Prostate gland (tissue), 2 donors: ENCODE measurements at regions not wholly inside any gene's neighbourhood (a gene's known extent, or its start where the extent isn't known, plus 50 kb on each side); places are given as distances from the start of the nearest gene placed in this dataset.

Experiments used
- DNase-seq: peaks from one replicate; pipeline ENCODE4 v3.0.0-alpha.2; 2019; ENCODE audit warnings: low spot score
- H3K27ac ChIP-seq, 2 donors: fragments of 200-600 bp; sonication (generic); 2 replicates each; pipeline ENCODE4 v1.5.1; 2017 to 2019
- H3K27me3 ChIP-seq: fragments of 200-600 bp; sonication (generic); replicated peaks from 2 replicates; pipeline ENCODE4 v1.5.1; 2019; ENCODE audit not compliant: insufficient read depth
- H3K36me3 ChIP-seq, 2 donors: fragments of 200-600 bp; sonication (generic); 1 replicate in 1 of 2; 2 replicates in 1 of 2; pipeline versions ENCODE4 v1.5.1 to v1.8.1; 2017 to 2019
- H3K4me1 ChIP-seq: fragments of 200-600 bp; sonication (generic); replicated peaks from 2 replicates; pipeline ENCODE4 v1.5.1; 2019
- H3K4me3 ChIP-seq, 2 donors: fragments of 200-600 bp; sonication (generic); 2 replicates each; pipeline ENCODE4 v1.5.1; 2017 to 2019
- H3K9me3 ChIP-seq: fragments of 200-600 bp; sonication (generic); 2 replicates; pipeline ENCODE4 v1.5.1; 2017
- POLR2A ChIP-seq: fragments of 450-650 bp; IDR thresholded peaks from one replicate; pipeline ENCODE4 v1.6.1; 2016; ENCODE audit warnings: antibody characterized with exemption, mild to moderate bottlenecking
- POLR2AphosphoS5 ChIP-seq: sonication (generic); formaldehyde crosslinking; IDR thresholded peaks from one replicate; pipeline ENCODE4 v1.6.1; 2017; ENCODE audit warnings: antibody characterized with exemption
- WGBS: methylation state at CpG from one replicate; pipeline ENCODE4 v1.1.5; 2018; 5-methylcytosine and 5-hydroxymethylcytosine counted together
- intact Hi-C: fragments of 100-400 bp; cut with DNase I; formaldehyde crosslinking; loops from one replicate; pipeline ENCODE4 v1.14.2; 2022
- TF ChIP-seq, protein P1 (sequence below), 4 experiments: fragments of 200-600 bp in 2 of 4; fragments of 450-650 bp in 2 of 4; sonication (generic) in 2 of 4; IDR thresholded peaks; 1 replicate in 3 of 4; 2 replicates in 1 of 4; pipeline ENCODE4 v1.5.1; 2016 to 2019; ENCODE audit warnings: antibody characterized with exemption in 4 of 4, mild to moderate bottlenecking in 2 of 4, moderate library complexity in 2 of 4

DNA sequence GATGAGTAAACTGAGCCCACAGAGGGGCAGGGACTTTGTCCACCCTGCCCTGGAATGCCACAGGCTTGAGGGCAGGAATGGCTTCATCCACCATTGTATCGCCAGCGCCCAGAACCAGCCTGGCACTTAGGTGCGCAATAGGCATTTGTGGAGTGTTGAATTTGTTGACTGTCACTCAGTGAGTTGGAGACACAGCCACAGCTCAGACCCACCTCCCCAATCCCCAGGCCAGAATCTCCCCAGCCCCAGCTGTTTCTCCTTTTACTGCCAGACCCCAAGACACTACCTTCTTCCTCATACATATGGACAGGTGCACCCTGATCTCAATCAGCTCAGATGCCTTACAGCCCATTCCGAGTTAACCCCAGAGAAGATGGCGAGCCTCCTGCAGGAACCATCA, 674.5 kb downstream of the MATN1 start:
- no peak overlapping the region for H3K27ac ChIP-seq
- no peaks in the 10 kb centered on the region for H3K4me1 ChIP-seq
- WGBS: 92% methylated on average over 5 of the region's 5 CpGs
- no peaks in the 10 kb centered on the region for H3K9me3 ChIP-seq
- H3K36me3 ChIP-seq: no peaks in the 10 kb centered on the region
- TF ChIP-seq POLR2A (no peak), POLR2AphosphoS5 (no peak)
- TF ChIP-seq, protein P1, sequence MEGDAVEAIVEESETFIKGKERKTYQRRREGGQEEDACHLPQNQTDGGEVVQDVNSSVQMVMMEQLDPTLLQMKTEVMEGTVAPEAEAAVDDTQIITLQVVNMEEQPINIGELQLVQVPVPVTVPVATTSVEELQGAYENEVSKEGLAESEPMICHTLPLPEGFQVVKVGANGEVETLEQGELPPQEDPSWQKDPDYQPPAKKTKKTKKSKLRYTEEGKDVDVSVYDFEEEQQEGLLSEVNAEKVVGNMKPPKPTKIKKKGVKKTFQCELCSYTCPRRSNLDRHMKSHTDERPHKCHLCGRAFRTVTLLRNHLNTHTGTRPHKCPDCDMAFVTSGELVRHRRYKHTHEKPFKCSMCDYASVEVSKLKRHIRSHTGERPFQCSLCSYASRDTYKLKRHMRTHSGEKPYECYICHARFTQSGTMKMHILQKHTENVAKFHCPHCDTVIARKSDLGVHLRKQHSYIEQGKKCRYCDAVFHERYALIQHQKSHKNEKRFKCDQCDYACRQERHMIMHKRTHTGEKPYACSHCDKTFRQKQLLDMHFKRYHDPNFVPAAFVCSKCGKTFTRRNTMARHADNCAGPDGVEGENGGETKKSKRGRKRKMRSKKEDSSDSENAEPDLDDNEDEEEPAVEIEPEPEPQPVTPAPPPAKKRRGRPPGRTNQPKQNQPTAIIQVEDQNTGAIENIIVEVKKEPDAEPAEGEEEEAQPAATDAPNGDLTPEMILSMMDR (IDR thresholded peaks at IDR 0.05): no peak
- intact Hi-C loops: no loop called here
- H3K4me3 ChIP-seq: no peak overlapping the region
- peaks cover 13% of the 10 kb centered on the region for H3K27me3 ChIP-seq
- no peak for DNase-seq

DNA sequence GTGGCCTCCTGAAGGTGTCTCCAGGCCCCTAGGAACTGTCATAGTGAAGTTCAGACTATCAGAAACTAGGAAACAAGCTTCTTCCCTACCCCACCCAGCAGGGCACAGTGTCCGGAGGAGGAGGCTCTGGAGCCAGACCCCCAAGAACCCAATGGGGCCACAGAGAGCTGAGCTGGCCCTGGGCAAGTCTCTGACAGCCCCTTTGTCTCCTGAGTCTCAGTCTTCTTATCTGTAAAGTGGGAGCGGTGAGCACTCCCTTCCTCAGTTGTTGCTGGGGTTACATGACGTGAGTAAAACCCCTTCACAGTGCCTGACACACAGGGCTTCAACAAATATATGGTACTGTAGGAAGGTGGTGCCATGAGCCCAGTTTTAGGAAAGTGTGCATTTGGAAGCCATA, 675.8 kb downstream of the MATN1 start:
- Histone ChIP-seq H3K27me3 (peaks cover 13% of the 10 kb centered on the region), H3K9me3 (no peaks in the 10 kb centered on the region), H3K4me3 (no peak overlapping the region), H3K4me1 (no peaks in the 10 kb centered on the region), H3K27ac (no peak overlapping the region), H3K36me3 (no peaks in the 10 kb centered on the region)
- TF ChIP-seq POLR2AphosphoS5 (no peak), POLR2A (no peak)
- TF ChIP-seq, protein P1 (IDR thresholded peaks at IDR 0.05): no peak
- 61% methylated on average over 3 of the region's 3 CpGs for WGBS
- no peak for DNase-seq
- intact Hi-C loops: no loop called here

DNA sequence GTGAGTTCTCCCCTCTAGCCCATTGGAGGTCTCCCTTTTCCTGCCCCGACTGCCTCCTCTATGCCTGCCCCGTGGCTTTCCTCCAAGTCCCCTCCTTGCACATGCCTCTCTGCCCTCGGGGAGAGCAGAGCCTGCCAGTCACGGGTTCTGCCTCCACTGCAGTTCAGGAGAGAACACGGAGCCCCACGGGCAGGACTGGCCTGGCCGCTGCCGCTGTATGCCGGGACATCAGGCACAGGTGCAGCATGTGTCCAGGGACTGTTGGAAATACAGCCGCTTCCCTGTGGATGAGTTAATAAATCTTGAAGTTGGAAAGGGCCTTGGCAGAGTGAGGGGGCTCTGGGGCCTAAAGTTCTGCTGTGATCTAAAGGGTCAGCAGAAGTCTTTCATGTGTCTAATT, 676.6 kb downstream of the MATN1 start:
- intact Hi-C loops: no loop called here
- no peak for DNase-seq
- Histone ChIP-seq H3K27me3 (peaks cover 11% of the 10 kb centered on the region), H3K4me1 (no peaks in the 10 kb centered on the region), H3K9me3 (no peaks in the 10 kb centered on the region), H3K4me3 (no peak overlapping the region), H3K27ac (no peak overlapping the region), H3K36me3 (no peaks in the 10 kb centered on the region)
- WGBS: 79% methylated on average over 10 of the region's 10 CpGs
- TF ChIP-seq, protein P1 (IDR thresholded peaks at IDR 0.05): no peak
- TF ChIP-seq POLR2A (no peak), POLR2AphosphoS5 (no peak)

DNA sequence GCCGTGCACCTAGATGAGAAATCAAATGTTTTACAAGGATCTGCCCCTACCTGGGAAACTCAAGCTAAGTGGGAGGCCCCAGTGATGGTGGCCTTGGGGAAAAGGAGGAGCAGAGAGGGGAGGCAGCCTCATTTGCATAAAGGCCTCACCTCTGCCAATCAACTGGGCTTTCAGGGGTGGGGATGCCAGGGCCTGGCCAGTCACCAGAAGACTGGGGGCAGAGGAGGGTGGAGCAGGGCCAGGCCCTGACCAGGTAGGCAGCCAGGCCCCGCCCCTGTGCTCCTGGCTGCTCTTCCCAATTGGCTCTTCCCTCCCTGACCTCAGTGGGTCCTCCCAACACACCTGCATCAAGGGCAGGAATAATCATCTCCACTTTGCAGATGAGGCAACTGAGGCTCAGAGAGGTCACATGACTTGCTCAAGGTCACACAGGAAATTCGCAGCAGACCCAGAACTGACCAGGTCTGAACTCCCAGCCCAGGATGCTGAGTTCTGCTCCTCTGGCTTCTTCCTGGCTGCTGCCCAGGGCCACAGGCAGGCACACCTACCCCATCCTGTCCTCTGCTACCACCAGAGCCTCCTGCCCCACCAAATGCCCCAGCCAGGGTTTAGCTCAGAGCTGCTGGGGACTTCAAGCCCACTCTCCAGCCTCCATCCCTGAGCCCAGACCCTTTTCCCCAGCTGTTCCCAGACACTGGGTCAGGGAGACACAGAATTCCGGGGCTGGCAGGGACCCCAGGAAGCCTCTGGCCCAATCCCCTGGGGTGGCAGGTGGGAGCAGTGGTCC, 677.9 kb downstream of the MATN1 start:
- Histone ChIP-seq H3K27ac (no peak overlapping the region), H3K4me3 (no peak overlapping the region), H3K4me1 (no peaks in the 10 kb centered on the region), H3K36me3 (no peaks in the 10 kb centered on the region), H3K9me3 (no peaks in the 10 kb centered on the region), H3K27me3 (peaks cover 9% of the 10 kb centered on the region)
- intact Hi-C loops: no loop called here
- TF ChIP-seq, protein P1 (IDR thresholded peaks at IDR 0.05): no peak
- no peak for TF ChIP-seq POLR2A
- TF ChIP-seq POLR2AphosphoS5: no peak
- WGBS: 69% methylated on average over 4 of the region's 4 CpGs
- DNase-seq: no peak

DNA sequence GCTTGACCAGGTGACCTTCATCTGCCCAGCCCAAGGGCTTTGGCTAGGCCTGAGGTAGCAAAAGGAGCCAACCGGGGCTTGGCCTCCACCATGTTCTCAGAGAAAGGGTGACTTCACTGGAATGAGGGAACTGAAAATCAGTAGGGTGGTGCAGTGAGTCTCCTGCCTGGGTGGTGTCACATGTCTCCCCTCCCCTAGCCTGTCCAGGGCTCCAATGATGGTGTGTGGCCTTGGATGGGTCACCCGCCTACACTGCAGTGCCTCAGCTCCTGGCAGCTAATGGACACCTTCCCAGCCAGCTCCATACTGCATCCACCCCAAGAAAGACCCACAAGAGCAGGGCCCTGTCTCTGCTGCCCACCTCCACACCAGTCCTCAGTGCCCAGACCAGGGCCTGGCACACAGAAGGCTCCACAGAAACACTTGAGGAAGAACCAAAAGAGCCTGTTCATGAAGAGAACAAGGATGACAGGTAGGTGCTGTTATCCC, 678.7 kb downstream of the MATN1 start:
- Histone ChIP-seq H3K9me3 (no peaks in the 10 kb centered on the region), H3K36me3 (no peaks in the 10 kb centered on the region), H3K27ac (no peak overlapping the region), H3K4me1 (no peaks in the 10 kb centered on the region), H3K4me3 (no peak overlapping the region), H3K27me3 (peaks cover 9% of the 10 kb centered on the region)
- 92% methylated on average over 2 of the region's 2 CpGs for WGBS
- TF ChIP-seq POLR2A: no peak
- TF ChIP-seq, protein P1 (IDR thresholded peaks at IDR 0.05): no peak
- no peak for TF ChIP-seq POLR2AphosphoS5
- intact Hi-C loops: no loop called here
- DNase-seq: no peak
